ENCODE measurements at regions not wholly inside any gene's neighbourhood (a gene's known extent, or its start where the extent isn't known, plus 50 kb on each side); places are given as distances from the start of the nearest gene placed in this dataset.

DNA sequence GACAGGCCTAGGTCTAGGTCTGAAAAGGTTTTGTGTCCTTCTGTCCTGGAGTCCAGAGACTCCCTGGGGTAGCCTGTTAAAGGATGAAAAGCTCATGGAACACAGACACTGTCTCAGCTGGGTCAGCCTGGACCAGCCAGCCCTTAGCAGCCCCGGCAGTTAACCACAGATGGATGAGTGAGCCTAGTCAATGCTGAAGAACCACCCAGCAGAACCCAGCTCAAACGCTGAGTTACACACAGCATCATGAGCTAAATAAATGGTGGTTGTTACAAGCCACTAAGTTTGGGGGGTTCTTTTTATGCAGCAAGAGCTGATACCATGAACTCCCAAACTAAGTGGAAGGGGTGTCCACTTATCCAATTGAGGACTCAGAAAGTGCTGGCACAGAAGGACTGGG is 472.8 kb upstream of the PROK2 start:
- H3K27ac ChIP-seq (ENCODE audit: low read length), result no peak overlapping the region
- H3K4me3 ChIP-seq (ENCODE audit: low read length), result no peak overlapping the region
- no peaks in the 10 kb centered on the region for H3K27me3 ChIP-seq (ENCODE audit: insufficient read depth, low read length)
- peaks cover 9% of the 10 kb centered on the region; the same call in 1 of the 2 replicates for H3K4me1 ChIP-seq (ENCODE audit: insufficient read depth, low read length)
- no peaks in the 10 kb centered on the region for H3K9me3 ChIP-seq (ENCODE audit: insufficient read depth, low read depth, low read length)
- H3K9ac ChIP-seq (ENCODE audit: low read depth, low read length), result no peak overlapping the region
- no peaks in the 10 kb centered on the region for H3K36me3 ChIP-seq (ENCODE audit: insufficient read depth, low read depth, low read length)

DNA sequence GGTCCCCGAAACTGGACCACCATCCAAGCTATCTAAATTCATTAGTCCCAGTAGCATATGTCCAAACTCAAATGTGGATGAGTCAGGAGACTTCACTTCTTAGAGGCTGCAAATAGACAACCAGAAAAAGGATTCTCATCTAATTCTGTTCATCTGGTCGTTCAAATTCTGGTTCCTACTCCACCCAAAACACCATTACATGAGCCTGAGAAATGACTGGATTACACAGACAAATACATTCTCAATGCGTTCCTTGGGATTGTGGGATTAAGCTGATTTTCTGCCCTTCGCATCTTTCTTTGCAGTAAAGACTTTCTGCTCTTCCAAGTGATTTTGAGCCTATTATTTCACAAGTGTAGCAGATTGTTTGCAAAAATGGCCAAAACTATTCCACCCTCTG is 472.3 kb upstream of the PROK2 start:
- Histone ChIP-seq H3K27ac (ENCODE audit: low read length) (no peak overlapping the region), H3K4me1 (ENCODE audit: insufficient read depth, low read length) (peaks cover 9% of the 10 kb centered on the region; the same call in 1 of the 2 replicates), H3K9me3 (ENCODE audit: insufficient read depth, low read depth, low read length) (no peaks in the 10 kb centered on the region), H3K36me3 (ENCODE audit: insufficient read depth, low read depth, low read length) (no peaks in the 10 kb centered on the region), H3K9ac (ENCODE audit: low read depth, low read length) (no peak overlapping the region), H3K27me3 (ENCODE audit: insufficient read depth, low read length) (no peaks in the 10 kb centered on the region), H3K4me3 (ENCODE audit: low read length) (no peak overlapping the region)

DNA sequence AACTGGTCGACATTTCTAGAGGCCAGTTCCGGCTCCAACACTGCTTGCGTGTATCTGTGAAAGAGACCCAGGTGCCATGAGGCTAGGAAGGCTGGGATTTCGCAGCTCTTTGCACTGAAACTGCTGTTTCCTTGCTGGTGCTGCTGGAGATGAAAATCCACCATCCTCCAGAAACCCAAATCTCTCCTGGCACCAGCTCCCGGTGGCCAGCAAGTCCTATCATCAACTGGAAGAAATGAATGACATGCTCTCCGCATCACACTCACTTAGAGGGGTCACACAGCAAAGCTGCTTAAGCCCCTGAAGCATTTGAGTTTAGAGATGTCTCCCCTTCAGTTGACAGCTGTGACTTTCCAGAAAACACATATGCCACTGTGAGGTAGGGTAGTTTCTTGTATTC is 471.8 kb upstream of the PROK2 start:
- H3K27me3 ChIP-seq (ENCODE audit: insufficient read depth, low read length), result no peaks in the 10 kb centered on the region
- no peak overlapping the region for H3K4me3 ChIP-seq (ENCODE audit: low read length)
- no peak overlapping the region for H3K9ac ChIP-seq (ENCODE audit: low read depth, low read length)
- H3K9me3 ChIP-seq (ENCODE audit: insufficient read depth, low read depth, low read length), result no peaks in the 10 kb centered on the region
- H3K27ac ChIP-seq (ENCODE audit: low read length), result no peak overlapping the region
- H3K4me1 ChIP-seq (ENCODE audit: insufficient read depth, low read length), result peaks cover 9% of the 10 kb centered on the region; the same call in 1 of the 2 replicates
- H3K36me3 ChIP-seq (ENCODE audit: insufficient read depth, low read depth, low read length), result no peaks in the 10 kb centered on the region

DNA sequence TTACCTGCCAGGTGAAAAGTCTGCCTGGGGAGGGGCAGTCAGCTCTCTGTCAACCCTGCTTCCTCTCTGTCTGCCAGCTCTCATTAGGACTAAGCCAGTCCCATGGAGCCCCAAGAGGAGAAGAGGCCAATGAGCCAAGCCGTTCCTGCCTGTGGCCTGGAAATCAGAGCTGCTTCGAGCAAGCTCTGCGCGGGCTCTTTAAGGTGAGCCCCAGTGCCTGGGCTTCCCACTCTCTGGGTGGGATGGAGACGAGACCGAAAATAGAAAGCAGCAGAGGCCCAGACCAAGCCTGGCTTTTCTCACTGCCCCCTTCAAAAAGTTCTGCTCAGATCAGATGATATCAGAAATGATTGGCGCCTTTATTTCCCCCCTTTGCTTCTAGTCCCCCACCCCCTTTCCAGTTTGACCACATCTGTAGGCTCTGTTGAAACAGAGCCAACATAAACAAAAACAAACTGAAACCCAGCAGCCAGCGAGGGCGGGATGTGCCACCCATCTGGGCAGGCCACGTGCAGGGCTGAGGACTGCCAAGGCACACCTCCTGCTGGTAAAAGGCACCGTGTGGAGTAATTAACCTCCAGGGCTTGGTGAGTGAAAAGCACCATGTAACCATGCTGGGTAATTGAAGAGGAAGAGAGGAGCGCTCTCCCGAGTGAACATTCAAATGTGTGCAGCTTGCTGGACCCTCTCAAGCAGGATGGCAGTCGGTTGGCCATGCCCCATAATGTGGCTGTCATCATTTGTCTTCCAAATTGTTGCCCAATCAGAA is 471.0 kb upstream of the PROK2 start:
- Histone ChIP-seq H3K4me3 (ENCODE audit: low read length) (no peak overlapping the region), H3K4me1 (ENCODE audit: insufficient read depth, low read length) (peaks cover 9% of the 10 kb centered on the region; the same call in 1 of the 2 replicates), H3K27me3 (ENCODE audit: insufficient read depth, low read length) (no peaks in the 10 kb centered on the region), H3K9me3 (ENCODE audit: insufficient read depth, low read depth, low read length) (no peaks in the 10 kb centered on the region), H3K27ac (ENCODE audit: low read length) (no peak overlapping the region), H3K36me3 (ENCODE audit: insufficient read depth, low read depth, low read length) (no peaks in the 10 kb centered on the region), H3K9ac (ENCODE audit: low read depth, low read length) (no peak overlapping the region)

DNA sequence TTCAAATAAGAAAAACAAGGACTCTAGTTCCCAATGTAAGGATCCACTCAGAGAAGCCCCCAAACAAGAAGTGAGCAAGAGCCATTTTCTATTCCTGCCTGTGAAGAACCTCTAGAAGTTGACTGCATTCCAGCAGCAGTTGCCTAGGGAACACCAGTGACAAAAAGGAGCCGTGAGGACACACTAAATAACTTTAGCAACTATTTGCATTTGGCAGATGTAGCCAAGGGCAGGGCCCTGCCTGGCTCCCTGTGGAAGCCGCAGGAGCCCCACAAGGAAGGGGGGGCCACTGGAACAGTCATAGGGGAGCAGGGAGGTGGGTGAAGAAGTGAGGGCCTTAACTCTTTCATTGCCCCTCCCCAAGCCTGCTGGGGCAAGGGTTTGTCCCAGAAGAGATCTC is 470.2 kb upstream of the PROK2 start:
- no peaks in the 10 kb centered on the region for H3K36me3 ChIP-seq (ENCODE audit: insufficient read depth, low read depth, low read length)
- no peaks in the 10 kb centered on the region for H3K9me3 ChIP-seq (ENCODE audit: insufficient read depth, low read depth, low read length)
- H3K9ac ChIP-seq (ENCODE audit: low read depth, low read length), result no peak overlapping the region
- no peak overlapping the region for H3K27ac ChIP-seq (ENCODE audit: low read length)
- H3K4me1 ChIP-seq (ENCODE audit: insufficient read depth, low read length), result peaks cover 9% of the 10 kb centered on the region; the same call in 1 of the 2 replicates
- H3K4me3 ChIP-seq (ENCODE audit: low read length), result no peak overlapping the region
- no peaks in the 10 kb centered on the region for H3K27me3 ChIP-seq (ENCODE audit: insufficient read depth, low read length)

DNA sequence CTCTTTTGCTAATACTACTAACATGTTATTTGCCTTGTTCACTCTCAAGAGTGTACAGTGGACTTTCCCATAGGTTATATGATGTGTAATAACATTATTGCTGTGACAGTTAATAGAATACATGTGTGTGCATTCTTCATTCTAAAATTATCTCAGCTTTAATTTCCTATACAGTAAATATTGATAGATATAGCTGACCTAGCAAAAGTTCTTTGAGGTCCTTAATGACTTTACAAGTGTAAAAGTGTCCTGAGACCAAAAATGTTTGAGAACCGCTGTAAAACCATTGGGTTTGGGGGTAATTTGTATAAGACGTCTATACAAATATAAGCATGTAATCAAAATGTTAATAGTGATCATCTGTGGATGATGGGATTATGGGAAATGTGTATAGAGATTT is 469.5 kb upstream of the PROK2 start:
- Histone ChIP-seq H3K4me3 (ENCODE audit: low read length) (no peak overlapping the region), H3K4me1 (ENCODE audit: insufficient read depth, low read length) (peaks cover 9% of the 10 kb centered on the region; the same call in 1 of the 2 replicates), H3K27ac (ENCODE audit: low read length) (no peak overlapping the region), H3K36me3 (ENCODE audit: insufficient read depth, low read depth, low read length) (no peaks in the 10 kb centered on the region), H3K27me3 (ENCODE audit: insufficient read depth, low read length) (no peaks in the 10 kb centered on the region), H3K9me3 (ENCODE audit: insufficient read depth, low read depth, low read length) (no peaks in the 10 kb centered on the region), H3K9ac (ENCODE audit: low read depth, low read length) (no peak overlapping the region)

DNA sequence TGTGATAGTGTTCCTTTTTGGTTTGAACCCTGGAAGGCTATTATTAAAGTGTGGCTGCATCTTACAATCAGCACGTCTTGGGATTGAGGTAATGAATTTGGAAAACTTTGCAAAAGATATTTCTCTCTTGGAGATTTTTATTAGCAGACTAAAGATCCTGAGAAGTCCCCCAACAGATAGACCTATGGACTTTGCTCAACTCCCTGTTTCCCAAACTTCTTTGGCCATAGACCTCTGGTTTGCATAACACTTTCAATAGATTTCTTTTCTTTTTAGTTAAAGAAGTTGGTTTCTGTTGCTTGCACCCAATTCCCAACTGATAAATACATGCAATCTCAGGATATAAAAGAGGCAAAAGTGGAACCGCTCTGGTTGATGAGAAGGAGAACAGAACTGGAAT is 465.8 kb upstream of the PROK2 start:
- Histone ChIP-seq H3K9me3 (ENCODE audit: insufficient read depth, low read depth, low read length) (no peaks in the 10 kb centered on the region), H3K4me1 (ENCODE audit: insufficient read depth, low read length) (peaks cover 3% of the 10 kb centered on the region; the same call in 1 of the 2 replicates), H3K4me3 (ENCODE audit: low read length) (no peak overlapping the region), H3K9ac (ENCODE audit: low read depth, low read length) (no peak overlapping the region), H3K27me3 (ENCODE audit: insufficient read depth, low read length) (no peaks in the 10 kb centered on the region), H3K27ac (ENCODE audit: low read length) (no peak overlapping the region), H3K36me3 (ENCODE audit: insufficient read depth, low read depth, low read length) (no peaks in the 10 kb centered on the region)

DNA sequence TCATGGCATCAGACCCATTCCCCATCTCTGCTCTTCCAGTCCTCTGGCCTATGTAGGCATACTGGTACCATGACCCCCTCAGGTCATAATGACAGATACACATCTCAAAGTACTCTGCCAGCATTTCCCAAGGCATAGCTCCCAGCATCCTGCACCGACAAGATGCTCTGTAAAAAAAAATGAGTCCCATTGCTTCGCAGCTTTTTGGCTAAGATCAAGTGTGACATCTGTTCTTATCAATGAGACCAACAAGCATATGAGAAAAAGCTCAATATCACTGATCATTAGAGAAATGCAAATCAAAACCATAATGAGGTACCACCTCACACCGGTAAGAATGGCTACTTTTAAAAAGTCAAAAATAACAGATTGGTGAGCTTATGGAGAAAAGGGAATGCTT is 463.9 kb upstream of the PROK2 start:
- Histone ChIP-seq H3K9me3 (ENCODE audit: insufficient read depth, low read depth, low read length) (no peaks in the 10 kb centered on the region), H3K4me1 (ENCODE audit: insufficient read depth, low read length) (no peaks in the 10 kb centered on the region), H3K27ac (ENCODE audit: low read length) (no peak overlapping the region), H3K27me3 (ENCODE audit: insufficient read depth, low read length) (no peaks in the 10 kb centered on the region), H3K4me3 (ENCODE audit: low read length) (no peak overlapping the region), H3K36me3 (ENCODE audit: insufficient read depth, low read depth, low read length) (no peaks in the 10 kb centered on the region), H3K9ac (ENCODE audit: low read depth, low read length) (no peak overlapping the region)

DNA sequence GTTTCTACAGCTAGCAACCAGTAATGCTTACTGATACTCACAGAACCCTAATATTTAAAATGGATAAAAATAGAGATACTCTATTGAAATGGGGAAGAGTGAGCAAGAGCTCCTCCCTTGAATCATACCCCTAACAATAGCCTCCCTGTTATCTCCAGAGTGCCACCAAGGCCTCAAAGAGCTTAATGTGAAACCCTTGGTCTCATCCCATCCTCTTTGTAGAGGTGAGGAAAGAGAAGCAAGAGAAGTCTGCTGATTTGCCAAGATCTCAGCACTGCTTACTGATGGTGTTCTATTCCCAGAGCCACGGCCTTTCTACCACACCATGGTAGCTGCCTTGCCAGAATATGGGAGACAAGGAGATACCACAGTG is 463.4 kb upstream of the PROK2 start:
- H3K36me3 ChIP-seq (ENCODE audit: insufficient read depth, low read depth, low read length), result no peaks in the 10 kb centered on the region
- H3K9ac ChIP-seq (ENCODE audit: low read depth, low read length), result no peak overlapping the region
- no peaks in the 10 kb centered on the region for H3K9me3 ChIP-seq (ENCODE audit: insufficient read depth, low read depth, low read length)
- H3K27ac ChIP-seq (ENCODE audit: low read length), result no peak overlapping the region
- no peaks in the 10 kb centered on the region for H3K27me3 ChIP-seq (ENCODE audit: insufficient read depth, low read length)
- H3K4me3 ChIP-seq (ENCODE audit: low read length), result no peak overlapping the region
- no peaks in the 10 kb centered on the region for H3K4me1 ChIP-seq (ENCODE audit: insufficient read depth, low read length)

DNA sequence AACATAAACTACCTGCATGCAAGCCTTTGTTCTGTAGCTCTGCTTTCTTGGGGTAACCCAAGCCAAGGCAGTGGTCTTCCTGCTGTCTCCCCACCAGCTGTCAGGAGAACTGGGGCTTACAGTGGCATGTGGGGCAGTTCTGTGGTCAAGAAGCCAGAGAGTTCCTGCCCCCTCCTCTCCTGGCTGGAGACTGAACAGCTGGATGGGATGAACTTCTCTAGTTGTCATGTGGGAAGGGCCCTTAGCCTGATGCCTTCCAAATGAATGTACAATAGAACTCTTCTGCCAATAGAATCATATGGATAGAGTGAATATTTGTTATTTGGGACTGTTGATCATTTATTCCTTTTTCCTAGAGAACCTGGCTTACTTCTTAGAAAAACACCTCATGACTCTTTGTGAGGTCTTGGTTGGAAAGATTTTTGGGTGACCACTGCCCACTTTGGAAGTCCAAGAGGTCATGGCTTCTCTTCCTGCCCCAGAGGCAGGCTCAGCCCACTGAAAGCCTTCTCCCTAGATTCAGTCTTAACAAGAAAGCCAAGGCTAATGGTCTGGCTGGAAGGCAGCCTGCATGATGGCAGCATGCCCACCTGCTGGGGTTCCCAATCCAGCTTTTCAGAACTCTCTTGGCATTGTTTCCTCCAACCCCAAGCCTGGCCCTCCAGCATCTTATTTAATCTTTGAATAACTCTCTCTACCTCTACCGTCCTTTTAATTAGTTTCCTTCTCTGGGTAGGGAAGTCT is 462.9 kb upstream of the PROK2 start:
- Histone ChIP-seq H3K4me1 (ENCODE audit: insufficient read depth, low read length) (no peaks in the 10 kb centered on the region), H3K27me3 (ENCODE audit: insufficient read depth, low read length) (no peaks in the 10 kb centered on the region), H3K27ac (ENCODE audit: low read length) (no peak overlapping the region), H3K4me3 (ENCODE audit: low read length) (no peak overlapping the region), H3K36me3 (ENCODE audit: insufficient read depth, low read depth, low read length) (no peaks in the 10 kb centered on the region), H3K9ac (ENCODE audit: low read depth, low read length) (no peak overlapping the region), H3K9me3 (ENCODE audit: insufficient read depth, low read depth, low read length) (no peaks in the 10 kb centered on the region)

DNA sequence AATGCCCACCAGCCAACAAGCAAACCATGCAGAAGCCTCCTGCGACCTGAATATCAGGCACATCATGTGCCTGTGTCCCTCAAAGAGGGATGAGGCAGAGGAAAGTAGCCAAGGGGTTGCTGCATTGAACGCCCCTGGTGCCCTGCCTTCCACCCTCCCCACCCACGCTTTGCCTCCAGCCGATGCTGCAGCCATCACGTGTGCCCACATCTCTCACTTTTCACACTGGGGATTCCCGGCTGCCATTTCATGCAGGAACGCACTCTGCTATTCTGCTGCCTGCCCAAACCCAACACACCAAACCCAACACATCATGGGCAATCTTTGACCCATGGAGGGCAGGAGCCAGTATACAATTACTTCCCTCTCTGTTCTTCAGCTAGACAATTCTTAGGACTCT is 462.2 kb upstream of the PROK2 start:
- no peaks in the 10 kb centered on the region for H3K9me3 ChIP-seq (ENCODE audit: insufficient read depth, low read depth, low read length)
- H3K27ac ChIP-seq (ENCODE audit: low read length), result no peak overlapping the region
- H3K4me3 ChIP-seq (ENCODE audit: low read length), result no peak overlapping the region
- no peaks in the 10 kb centered on the region for H3K27me3 ChIP-seq (ENCODE audit: insufficient read depth, low read length)
- H3K4me1 ChIP-seq (ENCODE audit: insufficient read depth, low read length), result no peaks in the 10 kb centered on the region
- H3K9ac ChIP-seq (ENCODE audit: low read depth, low read length), result no peak overlapping the region
- H3K36me3 ChIP-seq (ENCODE audit: insufficient read depth, low read depth, low read length), result no peaks in the 10 kb centered on the region

DNA sequence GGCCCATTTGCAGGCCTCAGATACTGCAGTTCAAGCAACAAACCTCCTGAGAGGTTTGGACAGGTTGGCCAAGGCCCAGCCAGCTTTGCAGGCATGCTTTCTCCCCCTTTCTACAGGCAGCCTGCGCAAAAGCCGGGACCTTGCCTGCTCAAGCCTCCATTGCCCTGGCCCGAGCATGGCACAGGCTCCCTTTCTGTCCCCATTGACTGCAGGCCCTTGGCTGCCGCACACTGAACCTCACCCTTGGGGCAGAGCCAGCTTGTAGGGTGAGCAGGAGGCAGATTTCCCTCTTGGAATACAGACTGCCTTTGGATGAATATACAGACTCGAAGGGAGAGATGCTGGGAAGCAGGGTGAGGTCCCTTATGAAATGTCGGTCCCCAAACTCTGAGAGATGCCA is 461.7 kb upstream of the PROK2 start:
- H3K27me3 ChIP-seq (ENCODE audit: insufficient read depth, low read length), result no peaks in the 10 kb centered on the region
- no peaks in the 10 kb centered on the region for H3K4me1 ChIP-seq (ENCODE audit: insufficient read depth, low read length)

More for the DNA sequence above, 461.7 kb upstream of the PROK2 start:
- H3K9me3 ChIP-seq (ENCODE audit: insufficient read depth, low read depth, low read length), result no peaks in the 10 kb centered on the region
- H3K36me3 ChIP-seq (ENCODE audit: insufficient read depth, low read depth, low read length), result no peaks in the 10 kb centered on the region
- no peak overlapping the region for H3K9ac ChIP-seq (ENCODE audit: low read depth, low read length)
- H3K4me3 ChIP-seq (ENCODE audit: low read length), result no peak overlapping the region
- no peak overlapping the region for H3K27ac ChIP-seq (ENCODE audit: low read length)
